ENCODE measurements at regions not wholly inside any gene's neighbourhood (a gene's known extent, or its start where the extent isn't known, plus 50 kb on each side); places are given as distances from the start of the nearest gene placed in this dataset.

GRCh38 chr3:145170121-145170520, 990.9 kb downstream of the PLOD2 start:
- no peak for TF ChIP-seq RAD21 (IDR thresholded peaks at IDR 0.05; ENCODE audit: low read depth)
- TF ChIP-seq EP300 (IDR thresholded peaks at IDR 0.05; ENCODE audit: borderline replicate concordance): no peak
- TF ChIP-seq, protein P1, sequence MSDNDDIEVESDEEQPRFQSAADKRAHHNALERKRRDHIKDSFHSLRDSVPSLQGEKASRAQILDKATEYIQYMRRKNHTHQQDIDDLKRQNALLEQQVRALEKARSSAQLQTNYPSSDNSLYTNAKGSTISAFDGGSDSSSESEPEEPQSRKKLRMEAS (IDR thresholded peaks at IDR 0.05): no peak
